ENCODE measurements at regions not wholly inside any gene's neighbourhood (a gene's known extent, or its start where the extent isn't known, plus 50 kb on each side); places are given as distances from the start of the nearest gene placed in this dataset.

DNA sequence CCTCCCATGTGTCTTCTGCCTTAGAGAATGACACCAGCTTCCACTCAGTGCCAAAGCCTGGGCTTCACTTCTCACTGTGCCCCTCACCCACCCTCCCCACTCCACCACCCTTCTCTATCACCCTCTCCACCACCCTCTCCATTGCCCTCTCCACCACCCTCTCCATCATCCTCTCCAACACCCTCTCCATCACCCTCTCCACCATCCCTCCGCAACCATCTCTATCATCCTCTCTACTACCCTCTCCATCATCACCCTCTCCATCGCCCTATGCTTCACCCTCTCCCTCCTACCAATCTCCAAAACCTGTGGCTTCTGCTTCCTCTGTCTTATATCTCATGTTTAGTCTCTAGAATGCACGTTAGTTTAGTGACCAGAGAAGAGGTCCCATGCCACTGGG lies 91.0 kb upstream of the TMEM72 start:
- TF ChIP-seq EZH2 (IDR thresholded peaks at IDR 0.05; ENCODE audit: insufficient read depth, poor library complexity, severe bottlenecking) (no peak), EZH2phosphoT487 (IDR thresholded peaks at IDR 0.05; ENCODE audit: insufficient read depth, low read depth) (no peak)
